GM10266 (cell line): ENCODE measurements at regions not wholly inside any gene's neighbourhood (a gene's known extent, or its start where the extent isn't known, plus 50 kb on each side); places are given as distances from the start of the nearest gene placed in this dataset.

Source experiments
- DNase-seq: peaks from one replicate; pipeline ENCODE4 v3.0.0; 2012; ENCODE audit errors: extremely low spot score
- TF ChIP-seq, protein P1 (sequence below): IDR thresholded peaks from 2 replicates; pipeline ENCODE4 v1.5.1; 2012; ENCODE audit warnings: mild to moderate bottlenecking, low read depth; ENCODE audit not compliant: control insufficient read depth, insufficient read depth; ENCODE audit errors: missing control alignments

- TF ChIP-seq, protein P1, sequence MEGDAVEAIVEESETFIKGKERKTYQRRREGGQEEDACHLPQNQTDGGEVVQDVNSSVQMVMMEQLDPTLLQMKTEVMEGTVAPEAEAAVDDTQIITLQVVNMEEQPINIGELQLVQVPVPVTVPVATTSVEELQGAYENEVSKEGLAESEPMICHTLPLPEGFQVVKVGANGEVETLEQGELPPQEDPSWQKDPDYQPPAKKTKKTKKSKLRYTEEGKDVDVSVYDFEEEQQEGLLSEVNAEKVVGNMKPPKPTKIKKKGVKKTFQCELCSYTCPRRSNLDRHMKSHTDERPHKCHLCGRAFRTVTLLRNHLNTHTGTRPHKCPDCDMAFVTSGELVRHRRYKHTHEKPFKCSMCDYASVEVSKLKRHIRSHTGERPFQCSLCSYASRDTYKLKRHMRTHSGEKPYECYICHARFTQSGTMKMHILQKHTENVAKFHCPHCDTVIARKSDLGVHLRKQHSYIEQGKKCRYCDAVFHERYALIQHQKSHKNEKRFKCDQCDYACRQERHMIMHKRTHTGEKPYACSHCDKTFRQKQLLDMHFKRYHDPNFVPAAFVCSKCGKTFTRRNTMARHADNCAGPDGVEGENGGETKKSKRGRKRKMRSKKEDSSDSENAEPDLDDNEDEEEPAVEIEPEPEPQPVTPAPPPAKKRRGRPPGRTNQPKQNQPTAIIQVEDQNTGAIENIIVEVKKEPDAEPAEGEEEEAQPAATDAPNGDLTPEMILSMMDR: no peak
- no peak for DNase-seq
Measured at GRCh38 chr9:18138656-18139055, 335.3 kb upstream of the ADAMTSL1 start.

- no peak for DNase-seq
- TF ChIP-seq, protein P1: no peak
Measured at GRCh38 chr9:18141681-18142080, 332.3 kb upstream of the ADAMTSL1 start.

GRCh38 chr9:18143073-18143745, 330.7 kb upstream of the ADAMTSL1 start:
- TF ChIP-seq, protein P1: no peak
- DNase-seq: no peak

GRCh38 chr9:18146329-18146728, 327.6 kb upstream of the ADAMTSL1 start:
- TF ChIP-seq, protein P1: no peak
- DNase-seq: no peak

GRCh38 chr9:18149471-18150011, 324.4 kb upstream of the ADAMTSL1 start:
- DNase-seq: no peak
- TF ChIP-seq, protein P1: no peak

DNA sequence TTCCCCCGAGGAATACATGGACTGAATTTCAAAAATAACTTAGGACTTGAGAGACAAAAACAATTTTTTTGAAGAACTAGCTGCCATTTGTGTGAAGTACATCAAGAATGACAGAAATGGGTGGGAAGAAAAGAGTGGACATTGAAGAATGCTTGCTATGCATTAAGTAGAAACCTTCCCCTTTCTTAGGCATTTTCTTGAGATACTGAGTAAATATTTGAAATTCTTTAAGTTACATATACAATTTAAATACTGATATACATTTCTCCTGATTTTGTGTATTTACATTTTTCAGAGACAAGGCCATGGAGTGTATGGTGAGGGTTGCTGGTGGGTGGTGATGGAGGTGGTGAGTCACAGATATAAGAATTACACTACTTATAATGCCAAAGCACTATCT, 319.3 kb upstream of the ADAMTSL1 start:
- TF ChIP-seq, protein P1: no peak
- DNase-seq: no peak

- TF ChIP-seq, protein P1: no peak
- no peak for DNase-seq
Measured at GRCh38 chr9:18159254-18159653, 314.7 kb upstream of the ADAMTSL1 start.
